GM23338 (cell line): ENCODE measurements at regions not wholly inside any gene's neighbourhood (a gene's known extent, or its start where the extent isn't known, plus 50 kb on each side); places are given as distances from the start of the nearest gene placed in this dataset.

Experiments used
- ATAC-seq: fragments of 200-7000 bp; cut with Tn5 transposase; 3 replicates; pipeline ENCODE4 v1.9.1; 2020
- DNase-seq: peaks from one replicate; pipeline ENCODE4 v3.0.0-alpha.2; 2015; ENCODE audit warnings: low spot score
- H2AFZ ChIP-seq: fragments of 200-600 bp; sonication (generic); 2 replicates; pipeline ENCODE4 v1.8.0; 2016; ENCODE audit warnings: antibody characterized with exemption, mild to moderate bottlenecking, moderate library complexity
- H3F3A ChIP-seq: fragments of 200-600 bp; sonication (generic); replicated peaks from 2 replicates; pipeline ENCODE4 v1.8.0; 2017; ENCODE audit warnings: antibody characterized with exemption, mixed run types, low read depth
- H3K27ac ChIP-seq: fragments of 200-600 bp; sonication (generic); 2 replicates; pipeline ENCODE4 v1.6.1; 2016; ENCODE audit warnings: low read depth
- H3K27me3 ChIP-seq: fragments of 200-600 bp; sonication (generic); 2 replicates; pipeline ENCODE4 v1.8.0; 2016; ENCODE audit warnings: mild to moderate bottlenecking, mixed run types, moderate library complexity; ENCODE audit not compliant: insufficient read depth
- H3K36me3 ChIP-seq: fragments of 200-600 bp; sonication (generic); 2 replicates; pipeline ENCODE4 v1.8.0; 2016; ENCODE audit warnings: mild to moderate bottlenecking; ENCODE audit not compliant: insufficient read depth
- H3K4me1 ChIP-seq: fragments of 200-600 bp; sonication (generic); 2 replicates; pipeline ENCODE4 v1.8.0; 2016; ENCODE audit warnings: mild to moderate bottlenecking, moderate library complexity; ENCODE audit not compliant: insufficient read depth
- H3K4me2 ChIP-seq: fragments of 200-600 bp; sonication (generic); 2 replicates; pipeline ENCODE4 v1.7.1; 2017; ENCODE audit warnings: mixed run types
- H3K4me3 ChIP-seq: fragments of 200-600 bp; sonication (generic); 2 replicates; pipeline ENCODE4 v1.6.1; 2016; ENCODE audit warnings: mixed run types
- H3K79me2 ChIP-seq: fragments of 200-600 bp; sonication (generic); replicated peaks from 2 replicates; pipeline ENCODE4 v1.8.0; 2017; ENCODE audit warnings: mild to moderate bottlenecking; ENCODE audit not compliant: insufficient read depth
- H3K9me2 ChIP-seq: fragments of 200-600 bp; sonication (generic); 2 replicates; pipeline ENCODE4 v1.8.0; 2017; ENCODE audit not compliant: insufficient read depth
- H4K20me1 ChIP-seq: fragments of 200-600 bp; sonication (generic); replicated peaks from 2 replicates; pipeline ENCODE4 v1.8.0; 2017; ENCODE audit warnings: mild to moderate bottlenecking; ENCODE audit not compliant: insufficient read depth
- H3K27ac Mint-ChIP-seq: 2 replicates; pipeline ENCODE4 v1.8.0; 2020; ENCODE audit warnings: inconsistent platforms, mild to moderate bottlenecking, moderate library complexity, mixed read lengths
- H3K27me3 Mint-ChIP-seq: 3 replicates; pipeline ENCODE4 v1.8.0; 2022; ENCODE audit warnings: low read depth, mild to moderate bottlenecking, moderate library complexity, mixed read lengths, inconsistent platforms; ENCODE audit not compliant: insufficient read depth, poor library complexity
- H3K36me3 Mint-ChIP-seq: 3 replicates; pipeline ENCODE4 v1.8.0; 2021; ENCODE audit warnings: low read depth, mild to moderate bottlenecking, inconsistent platforms, moderate library complexity, mixed read lengths
- H3K4me1 Mint-ChIP-seq: 3 replicates; pipeline ENCODE4 v1.8.0; 2020; ENCODE audit warnings: mild to moderate bottlenecking, inconsistent platforms, mixed read lengths
- H3K4me3 Mint-ChIP-seq: 3 replicates; pipeline ENCODE4 v1.8.0; 2021; ENCODE audit warnings: moderate library complexity, mild to moderate bottlenecking, inconsistent platforms, mixed read lengths
- H3K9me3 Mint-ChIP-seq: 3 replicates; pipeline ENCODE4 v1.8.0; 2020; ENCODE audit warnings: moderate library complexity, mild to moderate bottlenecking, inconsistent platforms, mixed read lengths
- CREB1 ChIP-seq: fragments of 250-450 bp; sonication (Bioruptor Pico); IDR thresholded peaks from 2 replicates; pipeline ENCODE4 v1.5.0; 2020; ENCODE audit warnings: low read depth, mild to moderate bottlenecking, moderate library complexity
- EZH2phosphoT487 ChIP-seq: fragments of 200-600 bp; sonication (generic); IDR thresholded peaks from one replicate; pipeline ENCODE4 v1.8.1; 2018; ENCODE audit warnings: antibody characterized with exemption; ENCODE audit not compliant: unreplicated experiment
- JUNB ChIP-seq: IDR thresholded peaks from one replicate; pipeline ENCODE4 v1.6.1; 2016; ENCODE audit warnings: antibody characterized with exemption; ENCODE audit not compliant: unreplicated experiment
- STAT1 ChIP-seq: IDR thresholded peaks from one replicate; pipeline ENCODE4 v1.6.1; 2016; ENCODE audit warnings: antibody characterized with exemption; ENCODE audit not compliant: unreplicated experiment
- TF ChIP-seq, protein P1 (sequence below): IDR thresholded peaks from 2 replicates; pipeline ENCODE4 v1.6.1; 2016; ENCODE audit warnings: antibody characterized with exemption
- TF ChIP-seq, protein P2 (sequence below): IDR thresholded peaks from one replicate; pipeline ENCODE4 v1.6.1; 2018; ENCODE audit warnings: antibody characterized with exemption; ENCODE audit not compliant: unreplicated experiment
- TF ChIP-seq, protein P3 (sequence below), 2 experiments: fragments of 200-600 bp in 1 of 2; sonication (generic) in 1 of 2; conservative IDR thresholded peaks; 2 replicates each; pipeline versions ENCODE4 v1.5.1 to v1.6.1; 2016 to 2017; ENCODE audit warnings: antibody characterized with exemption in 2 of 2, low read depth in 2 of 2, mild to moderate bottlenecking in 2 of 2, moderate library complexity in 1 of 2

DNA sequence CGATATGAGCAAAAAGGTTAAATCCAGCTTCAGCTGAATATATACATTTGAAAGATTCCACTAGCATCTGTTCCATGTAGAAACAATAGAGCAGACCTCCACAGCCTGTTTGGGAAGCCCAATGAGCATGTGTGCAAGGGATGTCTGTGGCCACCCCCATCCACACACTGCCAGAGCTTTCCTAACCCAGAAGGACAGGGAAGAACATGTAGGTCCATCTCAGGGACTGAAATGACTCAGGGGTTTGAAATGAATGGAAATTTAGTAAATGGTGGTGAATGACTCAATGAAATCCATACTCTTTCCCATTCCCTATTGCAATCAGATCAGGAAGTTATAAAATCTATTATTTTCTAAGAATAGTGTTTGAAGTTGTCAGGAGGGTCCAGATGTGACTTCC lies 397.2 kb downstream of the DUSP10 start (continued):
- TF ChIP-seq EZH2phosphoT487: no peak
- TF ChIP-seq, protein P1, sequence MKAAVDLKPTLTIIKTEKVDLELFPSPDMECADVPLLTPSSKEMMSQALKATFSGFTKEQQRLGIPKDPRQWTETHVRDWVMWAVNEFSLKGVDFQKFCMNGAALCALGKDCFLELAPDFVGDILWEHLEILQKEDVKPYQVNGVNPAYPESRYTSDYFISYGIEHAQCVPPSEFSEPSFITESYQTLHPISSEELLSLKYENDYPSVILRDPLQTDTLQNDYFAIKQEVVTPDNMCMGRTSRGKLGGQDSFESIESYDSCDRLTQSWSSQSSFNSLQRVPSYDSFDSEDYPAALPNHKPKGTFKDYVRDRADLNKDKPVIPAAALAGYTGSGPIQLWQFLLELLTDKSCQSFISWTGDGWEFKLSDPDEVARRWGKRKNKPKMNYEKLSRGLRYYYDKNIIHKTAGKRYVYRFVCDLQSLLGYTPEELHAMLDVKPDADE: no peak

DNA sequence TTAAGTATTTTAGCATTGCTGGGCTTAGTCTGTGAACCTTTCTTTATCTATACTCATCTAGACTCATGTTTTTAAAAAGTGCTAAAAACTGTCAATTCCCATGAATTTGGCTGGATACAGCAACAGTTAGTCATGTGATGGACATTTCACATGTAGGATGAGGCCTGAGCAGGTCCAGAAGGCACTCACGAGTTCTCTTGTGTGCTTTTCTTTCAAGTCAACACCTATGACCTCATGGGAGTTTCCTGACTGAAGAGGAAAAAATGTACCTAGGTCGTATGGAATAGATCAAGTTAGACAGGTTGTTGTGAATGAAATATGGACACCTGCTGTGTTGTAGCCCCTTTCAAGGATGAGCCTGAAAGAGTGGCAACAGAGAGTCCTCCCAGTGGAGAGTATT lies 394.2 kb downstream of the DUSP10 start:
- no peaks in the 10 kb centered on the region for H3K4me1 ChIP-seq
- ATAC-seq: no peak
- no peaks in the 10 kb centered on the region for H3K27me3 Mint-ChIP-seq
- H3K36me3 Mint-ChIP-seq: no peaks in the 10 kb centered on the region
- H3K36me3 ChIP-seq: no peaks in the 10 kb centered on the region
- no peak for DNase-seq
- H3K27ac Mint-ChIP-seq: no peak overlapping the region
- TF ChIP-seq STAT1: no peak
- no peaks in the 10 kb centered on the region for H3F3A ChIP-seq
- H3K27ac ChIP-seq: no peak overlapping the region
- no peak overlapping the region for H3K4me2 ChIP-seq
- H3K27me3 ChIP-seq: no peaks in the 10 kb centered on the region
- no peaks in the 10 kb centered on the region for H3K79me2 ChIP-seq
- H4K20me1 ChIP-seq: no peaks in the 10 kb centered on the region
- no peaks in the 10 kb centered on the region for H3K9me3 Mint-ChIP-seq
- H3K4me3 ChIP-seq: no peak overlapping the region
- no peaks in the 10 kb centered on the region for H3K4me1 Mint-ChIP-seq
- H3K9me2 ChIP-seq: no peaks in the 10 kb centered on the region; the same call in 1 of the 2 replicates
- no peak overlapping the region for H3K4me3 Mint-ChIP-seq
- H2AFZ ChIP-seq: no peak overlapping the region

DNA sequence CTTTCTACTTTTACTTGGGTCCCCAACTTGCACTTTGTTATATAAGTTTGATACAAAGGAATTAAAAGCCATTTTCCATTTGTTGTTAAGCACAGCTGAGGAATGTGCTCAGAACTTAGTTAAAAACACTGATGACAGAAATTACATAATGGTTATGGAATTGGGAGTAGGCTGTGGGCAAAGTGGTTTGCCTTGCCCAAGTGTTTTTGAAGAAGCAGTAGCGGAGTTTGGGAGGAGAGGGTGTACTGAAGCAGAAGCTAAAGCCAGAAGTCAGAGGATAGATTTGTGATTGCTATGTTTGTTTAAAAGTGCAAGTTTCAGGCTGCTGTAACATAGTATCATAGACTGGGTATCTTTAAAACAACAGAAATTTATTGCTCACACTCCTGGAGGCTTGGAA lies 391.8 kb downstream of the DUSP10 start:
- Histone ChIP-seq H3K27me3 (no peaks in the 10 kb centered on the region), H2AFZ (no peak overlapping the region), H3K27ac (no peak overlapping the region), H3K4me1 (no peaks in the 10 kb centered on the region), H3K36me3 (no peaks in the 10 kb centered on the region), H3K4me2 (no peak overlapping the region), H3K79me2 (no peaks in the 10 kb centered on the region), H3F3A (no peaks in the 10 kb centered on the region), H3K9me2 (no peaks in the 10 kb centered on the region; the same call in 1 of the 2 replicates), H3K4me3 (no peak overlapping the region), H4K20me1 (no peaks in the 10 kb centered on the region)
- H3K27me3 Mint-ChIP-seq: no peaks in the 10 kb centered on the region
- no peaks in the 10 kb centered on the region for H3K4me1 Mint-ChIP-seq
- H3K4me3 Mint-ChIP-seq: no peak overlapping the region
- H3K36me3 Mint-ChIP-seq: no peaks in the 10 kb centered on the region
- no peaks in the 10 kb centered on the region for H3K9me3 Mint-ChIP-seq
- no peak for TF ChIP-seq JUNB
- TF ChIP-seq, protein P2, sequence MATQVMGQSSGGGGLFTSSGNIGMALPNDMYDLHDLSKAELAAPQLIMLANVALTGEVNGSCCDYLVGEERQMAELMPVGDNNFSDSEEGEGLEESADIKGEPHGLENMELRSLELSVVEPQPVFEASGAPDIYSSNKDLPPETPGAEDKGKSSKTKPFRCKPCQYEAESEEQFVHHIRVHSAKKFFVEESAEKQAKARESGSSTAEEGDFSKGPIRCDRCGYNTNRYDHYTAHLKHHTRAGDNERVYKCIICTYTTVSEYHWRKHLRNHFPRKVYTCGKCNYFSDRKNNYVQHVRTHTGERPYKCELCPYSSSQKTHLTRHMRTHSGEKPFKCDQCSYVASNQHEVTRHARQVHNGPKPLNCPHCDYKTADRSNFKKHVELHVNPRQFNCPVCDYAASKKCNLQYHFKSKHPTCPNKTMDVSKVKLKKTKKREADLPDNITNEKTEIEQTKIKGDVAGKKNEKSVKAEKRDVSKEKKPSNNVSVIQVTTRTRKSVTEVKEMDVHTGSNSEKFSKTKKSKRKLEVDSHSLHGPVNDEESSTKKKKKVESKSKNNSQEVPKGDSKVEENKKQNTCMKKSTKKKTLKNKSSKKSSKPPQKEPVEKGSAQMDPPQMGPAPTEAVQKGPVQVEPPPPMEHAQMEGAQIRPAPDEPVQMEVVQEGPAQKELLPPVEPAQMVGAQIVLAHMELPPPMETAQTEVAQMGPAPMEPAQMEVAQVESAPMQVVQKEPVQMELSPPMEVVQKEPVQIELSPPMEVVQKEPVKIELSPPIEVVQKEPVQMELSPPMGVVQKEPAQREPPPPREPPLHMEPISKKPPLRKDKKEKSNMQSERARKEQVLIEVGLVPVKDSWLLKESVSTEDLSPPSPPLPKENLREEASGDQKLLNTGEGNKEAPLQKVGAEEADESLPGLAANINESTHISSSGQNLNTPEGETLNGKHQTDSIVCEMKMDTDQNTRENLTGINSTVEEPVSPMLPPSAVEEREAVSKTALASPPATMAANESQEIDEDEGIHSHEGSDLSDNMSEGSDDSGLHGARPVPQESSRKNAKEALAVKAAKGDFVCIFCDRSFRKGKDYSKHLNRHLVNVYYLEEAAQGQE: no peak
- TF ChIP-seq CREB1 (CRISPR knock-in tag): no peak
- TF ChIP-seq, protein P3, sequence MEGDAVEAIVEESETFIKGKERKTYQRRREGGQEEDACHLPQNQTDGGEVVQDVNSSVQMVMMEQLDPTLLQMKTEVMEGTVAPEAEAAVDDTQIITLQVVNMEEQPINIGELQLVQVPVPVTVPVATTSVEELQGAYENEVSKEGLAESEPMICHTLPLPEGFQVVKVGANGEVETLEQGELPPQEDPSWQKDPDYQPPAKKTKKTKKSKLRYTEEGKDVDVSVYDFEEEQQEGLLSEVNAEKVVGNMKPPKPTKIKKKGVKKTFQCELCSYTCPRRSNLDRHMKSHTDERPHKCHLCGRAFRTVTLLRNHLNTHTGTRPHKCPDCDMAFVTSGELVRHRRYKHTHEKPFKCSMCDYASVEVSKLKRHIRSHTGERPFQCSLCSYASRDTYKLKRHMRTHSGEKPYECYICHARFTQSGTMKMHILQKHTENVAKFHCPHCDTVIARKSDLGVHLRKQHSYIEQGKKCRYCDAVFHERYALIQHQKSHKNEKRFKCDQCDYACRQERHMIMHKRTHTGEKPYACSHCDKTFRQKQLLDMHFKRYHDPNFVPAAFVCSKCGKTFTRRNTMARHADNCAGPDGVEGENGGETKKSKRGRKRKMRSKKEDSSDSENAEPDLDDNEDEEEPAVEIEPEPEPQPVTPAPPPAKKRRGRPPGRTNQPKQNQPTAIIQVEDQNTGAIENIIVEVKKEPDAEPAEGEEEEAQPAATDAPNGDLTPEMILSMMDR (conservative IDR thresholded peaks at IDR 0.05; ENCODE audit: low read depth in 2 of 2): no peak
- TF ChIP-seq, protein P1: no peak
- TF ChIP-seq EZH2phosphoT487: no peak
- H3K27ac Mint-ChIP-seq: no peak overlapping the region
- DNase-seq (no peak), ATAC-seq (no peak)
